Aorta (tissue), 5 donors: ENCODE measurements at regions not wholly inside any gene's neighbourhood (a gene's known extent, or its start where the extent isn't known, plus 50 kb on each side); places are given as distances from the start of the nearest gene placed in this dataset.

Experiments used
- ATAC-seq: fragments of 200-7000 bp; cut with Tn5 transposase; one replicate; pipeline ENCODE4 v1.9.1; 2022; ENCODE audit warnings: moderate library complexity; ENCODE audit not compliant: low FRiP score
- DNase-seq, 2 donors: peaks; one replicate each; pipeline ENCODE4 v3.0.0-alpha.2; 2020
- H3K27ac ChIP-seq, 2 donors: one replicate each; pipeline ENCODE4 v1.5.1; 2013; ENCODE audit warnings: low read length in 2 of 2, mild to moderate bottlenecking in 2 of 2, moderate library complexity in 2 of 2, control low read depth in 1 of 2, inconsistent platforms in 1 of 2, low read depth in 1 of 2
- H3K27me3 ChIP-seq, 2 donors: one replicate each; pipeline ENCODE4 v1.6.1; 2013; ENCODE audit warnings: control low read depth in 1 of 2, low read length in 1 of 2, mild to moderate bottlenecking in 1 of 2, moderate library complexity in 1 of 2; ENCODE audit not compliant: insufficient read depth in 2 of 2, control insufficient read depth in 1 of 2
- H3K36me3 ChIP-seq, 2 donors: one replicate each; pipeline ENCODE4 v1.6.1; 2013; ENCODE audit warnings: control low read depth in 1 of 2, low read length in 1 of 2, mild to moderate bottlenecking in 1 of 2; ENCODE audit not compliant: insufficient read depth in 2 of 2, control insufficient read depth in 1 of 2
- H3K4me1 ChIP-seq, 2 donors: one replicate each; pipeline ENCODE4 v1.6.1; 2013; ENCODE audit warnings: low read length in 2 of 2, control low read depth in 1 of 2, mild to moderate bottlenecking in 1 of 2, moderate library complexity in 1 of 2; ENCODE audit not compliant: insufficient read depth in 2 of 2, control insufficient read depth in 1 of 2
- H3K4me3 ChIP-seq, 2 donors: one replicate each; pipeline ENCODE4 v1.5.1; 2013; ENCODE audit warnings: low read length in 2 of 2, control low read depth in 1 of 2, mild to moderate bottlenecking in 1 of 2
- H3K9me3 ChIP-seq: one replicate; pipeline ENCODE4 v1.6.1; 2013; ENCODE audit warnings: mild to moderate bottlenecking, low read length; ENCODE audit not compliant: control insufficient read depth
- WGBS, 2 donors: extraction: QIAGEN DNeasy Blood & Tissue Kit; methylation state at CpG; one replicate each; pipeline ENCODE4 v1.1.7; 2013; 5-methylcytosine and 5-hydroxymethylcytosine counted together
- intact Hi-C, 2 donors: fragments of 100-400 bp; cut with DNase I; formaldehyde crosslinking; loops; one replicate each; pipeline versions ENCODE4 v1.14.2 to v1.15.0; 2022
- donor health status: healthy with polysubstance abuse.
- donor health status: Bipolar disorder and iron deficiency.
- donor health status: DM: no; HTN: no; CAD: no.
- donor health status: DM: no; HTN: no; CAD: no.
- donor health status: DM: yes; HTN: yes; CAD: no.

- H3K4me3 ChIP-seq, result no peak overlapping the region
- intact Hi-C loops, result no loop called here
- H3K27ac ChIP-seq, result no peak overlapping the region
- H3K9me3 ChIP-seq, result no peaks in the 10 kb centered on the region
- DNase-seq (no peak), ATAC-seq (no peak)
- 98 to 99% methylated on average over 2 of the region's 2 CpGs for WGBS, 2 donors
- H3K4me1 ChIP-seq, result peaks cover 0 to 5% of the 10 kb centered on the region in 2 donors
- H3K27me3 ChIP-seq, result no peaks in the 10 kb centered on the region
- no peaks in the 10 kb centered on the region for H3K36me3 ChIP-seq
Observed at GRCh38 chr2:149899390-149899789, 311.8 kb upstream of the MMADHC start.

GRCh38 chr2:149894760-149895159 is 307.2 kb upstream of the MMADHC start:
- WGBS, 2 donors, result 80 to 83% methylated on average over 5 of the region's 5 CpGs
- ATAC-seq (peak; percentile 24), DNase-seq (no peak)
- H3K4me3 ChIP-seq, result no peak overlapping the region
- no peaks in the 10 kb centered on the region for H3K4me1 ChIP-seq
- no peaks in the 10 kb centered on the region for H3K36me3 ChIP-seq
- H3K27ac ChIP-seq, result no peak overlapping the region
- no peaks in the 10 kb centered on the region for H3K27me3 ChIP-seq
- H3K9me3 ChIP-seq, result no peaks in the 10 kb centered on the region
- intact Hi-C loops, result no loop called here

GRCh38 chr2:149894226-149894625 is 306.7 kb upstream of the MMADHC start:
- no peak for DNase-seq
- Histone ChIP-seq H3K27ac (no peak overlapping the region), H3K27me3 (no peaks in the 10 kb centered on the region), H3K4me3 (no peak overlapping the region), H3K4me1 (no peaks in the 10 kb centered on the region), H3K9me3 (no peaks in the 10 kb centered on the region), H3K36me3 (no peaks in the 10 kb centered on the region)
- intact Hi-C loops, result no loop called here
- ATAC-seq, result no peak
- 79 to 80% methylated on average over 1 of the region's 1 CpG for WGBS, 2 donors

- intact Hi-C loops, result no loop called here
- 57 to 59% methylated on average over 1 of the region's 1 CpG for WGBS, 2 donors
- H3K4me3 ChIP-seq, result no peak overlapping the region
- no peaks in the 10 kb centered on the region for H3K9me3 ChIP-seq
- no peak for DNase-seq
- no peak overlapping the region for H3K27ac ChIP-seq
- ATAC-seq, result no peak
- no peaks in the 10 kb centered on the region for H3K36me3 ChIP-seq
- no peaks in the 10 kb centered on the region for H3K27me3 ChIP-seq
- H3K4me1 ChIP-seq, result no peaks in the 10 kb centered on the region
Observed at GRCh38 chr2:149892563-149892962, 305.0 kb upstream of the MMADHC start.

GRCh38 chr2:149885946-149886345 is 298.4 kb upstream of the MMADHC start:
- DNase-seq (no peak), ATAC-seq (no peak)
- Histone ChIP-seq H3K9me3 (no peaks in the 10 kb centered on the region), H3K27me3 (no peaks in the 10 kb centered on the region), H3K36me3 (no peaks in the 10 kb centered on the region), H3K4me1 (no peaks in the 10 kb centered on the region), H3K27ac (no peak overlapping the region), H3K4me3 (no peak overlapping the region)
- WGBS, 2 donors, result 79 to 80% methylated on average over 2 of the region's 2 CpGs
- intact Hi-C loops, result no loop called here

- Histone ChIP-seq H3K36me3 (no peaks in the 10 kb centered on the region), H3K27ac (no peak overlapping the region), H3K4me3 (no peak overlapping the region), H3K9me3 (no peaks in the 10 kb centered on the region), H3K4me1 (no peaks in the 10 kb centered on the region), H3K27me3 (no peaks in the 10 kb centered on the region)
- intact Hi-C loops, result no loop called here
- WGBS, 2 donors, result 83 to 96% methylated on average over 2 of the region's 2 CpGs
- no peak for DNase-seq
- ATAC-seq, result no peak
Observed at GRCh38 chr2:149885468-149885867, 297.9 kb upstream of the MMADHC start.

DNA sequence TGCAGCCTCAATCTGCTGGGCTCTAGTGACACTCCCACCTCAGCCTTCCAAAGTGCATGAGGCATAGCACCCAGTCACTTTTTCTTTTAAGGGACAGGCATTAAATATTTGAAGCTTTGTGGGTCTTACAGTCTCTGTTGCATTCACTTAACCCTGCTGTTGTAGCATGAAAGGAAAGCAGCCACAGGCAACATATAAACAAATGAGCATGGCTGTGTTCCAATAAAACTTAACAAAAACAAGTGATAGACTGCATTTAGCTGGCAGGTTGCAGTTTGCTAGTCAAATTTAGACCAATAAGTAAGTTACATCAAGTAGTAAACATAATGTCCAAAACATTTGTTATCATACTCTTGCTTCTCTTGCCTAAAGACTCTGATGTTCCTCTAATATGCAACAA is 297.3 kb upstream of the MMADHC start:
- no peak overlapping the region for H3K4me3 ChIP-seq
- no peaks in the 10 kb centered on the region for H3K4me1 ChIP-seq
- intact Hi-C loops, result no loop called here
- no peaks in the 10 kb centered on the region for H3K9me3 ChIP-seq
- H3K36me3 ChIP-seq, result no peaks in the 10 kb centered on the region
- no peaks in the 10 kb centered on the region for H3K27me3 ChIP-seq
- ATAC-seq, result no peak
- no peak for DNase-seq
- H3K27ac ChIP-seq, result no peak overlapping the region

GRCh38 chr2:149877913-149878312 is 290.3 kb upstream of the MMADHC start:
- Histone ChIP-seq H3K27ac (no peak overlapping the region), H3K36me3 (no peaks in the 10 kb centered on the region), H3K4me3 (no peak overlapping the region), H3K27me3 (no peaks in the 10 kb centered on the region), H3K9me3 (no peaks in the 10 kb centered on the region), H3K4me1 (no peaks in the 10 kb centered on the region)
- ATAC-seq (no peak), DNase-seq (no peak)
- intact Hi-C loops, result no loop called here
- 71 to 80% methylated on average over 1 of the region's 1 CpG for WGBS, 2 donors

DNA sequence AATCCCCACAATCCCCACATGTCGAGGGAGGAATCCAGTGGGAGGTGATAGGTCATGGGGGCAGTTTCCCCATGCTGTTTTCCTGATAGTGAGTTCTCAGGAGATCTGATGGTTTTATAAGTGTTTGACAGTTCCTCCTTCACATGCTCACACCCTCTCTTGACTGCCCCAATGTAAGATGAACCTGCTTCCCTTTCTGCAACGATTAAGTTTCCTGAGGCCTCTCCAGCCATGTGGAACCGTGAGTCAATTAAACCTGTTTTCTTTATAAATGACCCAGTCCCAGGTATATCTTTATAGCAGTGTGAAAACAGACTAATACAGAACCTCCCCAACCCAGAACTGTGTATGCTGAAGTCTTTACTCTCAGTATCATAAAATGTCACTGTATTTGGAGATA is 289.5 kb upstream of the MMADHC start:
- ATAC-seq (no peak), DNase-seq (no peak)
- Histone ChIP-seq H3K4me3 (no peak overlapping the region), H3K27me3 (no peaks in the 10 kb centered on the region), H3K4me1 (no peaks in the 10 kb centered on the region), H3K9me3 (no peaks in the 10 kb centered on the region), H3K36me3 (no peaks in the 10 kb centered on the region), H3K27ac (no peak overlapping the region)
- whole genome bisulfite sequencing, 2 donors, result 68 to 75% methylated on average over 3 of the region's 3 CpGs
- intact Hi-C loops, result no loop called here
